H1 (cell line): ENCODE measurements at regions not wholly inside any gene's neighbourhood (a gene's known extent, or its start where the extent isn't known, plus 50 kb on each side); places are given as distances from the start of the nearest gene placed in this dataset.

Experiments
- CTCF ChIA-PET: fragments of 300-600 bp; sonication (Branson Sonifier 250); formaldehyde crosslinking; loops from one replicate; lab custom pipeline; 2021; ENCODE audit not compliant: partially characterized antibody; lab: Charles Lee
- POLR2A ChIA-PET: fragments of 300-600 bp; sonication (Branson Sonifier 250); formaldehyde crosslinking; loops from one replicate; lab custom pipeline; 2021; ENCODE audit warnings: inconsistent platforms; ENCODE audit not compliant: partially characterized antibody; lab: Charles Lee
- DNase-seq, 2 experiments: peaks; one replicate each; pipeline versions ENCODE4 v3.0.0 to v3.0.0-alpha.2; 2010 to 2022; ENCODE audit warnings: low spot score in 2 of 2, low read depth in 1 of 2, mixed read lengths in 1 of 2
- FAIRE-seq: peaks from 2 replicates; lab custom pipeline; 2011; peaks lifted over from hg19 to GRCh38; lab: Jason Lieb, UNC
- H2AFZ ChIP-seq: 2 replicates; pipeline ENCODE4 v1.8.1; 2012; ENCODE audit warnings: low read length, inconsistent platforms
- H2AK5ac ChIP-seq: 2 replicates; pipeline ENCODE4 v1.6.1; 2013; ENCODE audit warnings: low read depth, low read length
- H2BK120ac ChIP-seq: replicated peaks from 2 replicates; pipeline ENCODE3; 2013; ENCODE audit warnings: low read depth, low read length, inconsistent platforms
- H2BK12ac ChIP-seq: 2 replicates; pipeline ENCODE4 v1.6.1; 2013; ENCODE audit warnings: low read depth, low read length
- H2BK15ac ChIP-seq: 2 replicates; pipeline ENCODE4 v1.6.1; 2013; ENCODE audit warnings: low read length
- H2BK20ac ChIP-seq: 2 replicates; pipeline ENCODE4 v1.6.1; 2013; ENCODE audit warnings: low read length
- H2BK5ac ChIP-seq: 2 replicates; pipeline ENCODE4 v1.6.1; 2013; ENCODE audit warnings: low read depth, low read length
- H3K14ac ChIP-seq: 2 replicates; pipeline ENCODE4 v1.6.1; 2013; ENCODE audit warnings: inconsistent platforms; ENCODE audit not compliant: insufficient read length
- H3K18ac ChIP-seq: 2 replicates; pipeline ENCODE4 v1.6.1; 2013; ENCODE audit warnings: low read length; ENCODE audit errors: extremely low read depth
- H3K23ac ChIP-seq: 2 replicates; pipeline ENCODE4 v1.6.1; 2013; ENCODE audit warnings: inconsistent platforms; ENCODE audit not compliant: insufficient read length
- H3K23me2 ChIP-seq: 2 replicates; pipeline ENCODE4 v1.6.1; 2013; ENCODE audit warnings: low read depth, low read length
- H3K27ac ChIP-seq: 2 replicates; pipeline ENCODE4 v1.6.1; 2011; ENCODE audit warnings: low read depth, low read length, inconsistent platforms
- H3K27me3 ChIP-seq, 4 experiments: replicated peaks in 1 of 4; 1 replicate in 1 of 4; 2 replicates in 3 of 4; pipeline versions ENCODE4 v1.6.1 to v1.8.1; 2011 to 2013; ENCODE audit warnings: low read length in 3 of 4, mild to moderate bottlenecking in 3 of 4, inconsistent platforms in 2 of 4, mixed read lengths in 2 of 4, moderate library complexity in 1 of 4; ENCODE audit not compliant: control insufficient read depth in 3 of 4, insufficient read depth in 3 of 4; ENCODE audit errors: extremely low read depth in 1 of 4
- H3K36me3 ChIP-seq, 4 experiments: 2 replicates each; pipeline versions ENCODE4 v1.6.1 to v1.8.1; 2011 to 2013; ENCODE audit warnings: mild to moderate bottlenecking in 4 of 4, low read length in 3 of 4, moderate library complexity in 2 of 4, control low read depth in 1 of 4, inconsistent platforms in 1 of 4; ENCODE audit not compliant: insufficient read depth in 4 of 4, control insufficient read depth in 2 of 4
- H3K4ac ChIP-seq: replicated peaks from 2 replicates; pipeline ENCODE3; 2013; ENCODE audit warnings: low read length, low read depth, mixed read lengths, inconsistent platforms; ENCODE audit not compliant: insufficient read length
- H3K4me1 ChIP-seq, 4 experiments: replicated peaks in 1 of 4; 1 replicate in 1 of 4; 2 replicates in 3 of 4; pipeline versions ENCODE4 v1.6.1 to v1.8.1; 2011 to 2013; ENCODE audit warnings: low read length in 3 of 4, inconsistent platforms in 2 of 4, mixed read lengths in 1 of 4; ENCODE audit not compliant: insufficient read depth in 4 of 4, control insufficient read depth in 3 of 4
- H3K4me2 ChIP-seq, 2 experiments: 2 replicates each; pipeline versions ENCODE4 v1.6.1 to v1.8.1; 2011 to 2013; ENCODE audit warnings: low read depth in 2 of 2, low read length in 2 of 2, control low read depth in 1 of 2, inconsistent platforms in 1 of 2, mild to moderate bottlenecking in 1 of 2; ENCODE audit not compliant: insufficient read depth in 1 of 2
- H3K4me3 ChIP-seq, 4 experiments: fragments of 200-600, 300-600 bp in 1 of 4; sonication (generic), shearing (Covaris generic), sonication (Bioruptor Twin) in 1 of 4; 2 replicates each; pipeline versions ENCODE4 v1.5.1 to v1.8.1; 2011 to 2016; ENCODE audit warnings: low read length in 4 of 4, low read depth in 3 of 4, control low read depth in 2 of 4, inconsistent platforms in 2 of 4, mild to moderate bottlenecking in 2 of 4, mixed read lengths in 1 of 4, moderate library complexity in 1 of 4; ENCODE audit not compliant: insufficient read depth in 2 of 4; ENCODE audit errors: extremely low read depth in 1 of 4
- H3K56ac ChIP-seq: replicated peaks from 2 replicates; pipeline ENCODE3; 2013; ENCODE audit warnings: low read depth, mild to moderate bottlenecking, mixed read lengths, low read length, inconsistent platforms; ENCODE audit not compliant: insufficient read length
- H3K79me1 ChIP-seq: 2 replicates; pipeline ENCODE4 v1.6.1; 2013; ENCODE audit warnings: low read depth, low read length, control low read depth
- H3K79me2 ChIP-seq, 2 experiments: 2 replicates each; pipeline versions ENCODE4 v1.6.1 to v1.8.1; 2012 to 2013; ENCODE audit warnings: low read length in 2 of 2, mild to moderate bottlenecking in 2 of 2, inconsistent platforms in 1 of 2; ENCODE audit not compliant: insufficient read depth in 2 of 2, control insufficient read depth in 1 of 2
- H3K9ac ChIP-seq, 4 experiments: replicated peaks in 1 of 4; 1 replicate in 1 of 4; 2 replicates in 3 of 4; pipeline versions ENCODE4 v1.6.1 to v1.8.1; 2011 to 2013; ENCODE audit warnings: low read depth in 3 of 4, low read length in 3 of 4, control low read depth in 2 of 4, mild to moderate bottlenecking in 2 of 4, moderate library complexity in 2 of 4, inconsistent platforms in 1 of 4; ENCODE audit errors: extremely low read depth in 1 of 4
- H3K9me3 ChIP-seq, 2 experiments: 2 replicates each; pipeline versions ENCODE4 v1.6.1 to v1.8.1; 2012 to 2013; ENCODE audit warnings: mild to moderate bottlenecking in 2 of 2, moderate library complexity in 2 of 2, control low read depth in 1 of 2, inconsistent platforms in 1 of 2, low read depth in 1 of 2, low read length in 1 of 2, mixed read lengths in 1 of 2; ENCODE audit not compliant: insufficient read depth in 2 of 2
- H4K20me1 ChIP-seq, 2 experiments: replicated peaks in 1 of 2; 2 replicates each; pipeline versions ENCODE3 to v1.8.1; 2011 to 2013; ENCODE audit warnings: inconsistent platforms in 2 of 2, low read length in 2 of 2, mild to moderate bottlenecking in 1 of 2; ENCODE audit not compliant: insufficient read depth in 2 of 2, control insufficient read depth in 1 of 2
- H4K5ac ChIP-seq: 2 replicates; pipeline ENCODE4 v1.6.1; 2013; ENCODE audit warnings: low read length, low read depth, mixed read lengths, inconsistent platforms; ENCODE audit not compliant: insufficient read length
- H4K8ac ChIP-seq: 2 replicates; pipeline ENCODE4 v1.8.0; 2013; ENCODE audit warnings: mild to moderate bottlenecking, moderate library complexity, low read length, inconsistent platforms; ENCODE audit not compliant: insufficient read depth; ENCODE audit errors: extremely low read depth
- H4K91ac ChIP-seq: replicated peaks from 2 replicates; pipeline ENCODE3; 2013; ENCODE audit warnings: low read length, mixed read lengths, inconsistent platforms; ENCODE audit not compliant: insufficient read length
- BRCA1 ChIP-seq: IDR thresholded peaks from 2 replicates; pipeline ENCODE4 v1.6.1; 2012; ENCODE audit warnings: low read depth, low read length, improper control_type of control experiment
- CREB1 ChIP-seq: IDR thresholded peaks from 2 replicates; pipeline ENCODE4 v1.6.1; 2012; ENCODE audit warnings: inconsistent platforms
- CTCF ChIP-seq, 3 experiments: IDR thresholded peaks; 1 replicate in 2 of 3; 2 replicates in 1 of 3; pipeline versions ENCODE4 v1.5.1 to v1.6.1; 2011; ENCODE audit warnings: low read length in 3 of 3, mild to moderate bottlenecking in 3 of 3, inconsistent platforms in 2 of 3, low read depth in 1 of 3, moderate library complexity in 1 of 3; ENCODE audit not compliant: insufficient read depth in 1 of 3; ENCODE audit errors: control extremely low read depth in 1 of 3
- HDAC2 ChIP-seq, 2 experiments: fragments of 300-600 bp in 1 of 2; sonication (generic) in 1 of 2; IDR thresholded peaks; 2 replicates each; pipeline ENCODE4 v1.6.1; 2011 to 2012; ENCODE audit warnings: low read depth in 2 of 2, low read length in 2 of 2, mild to moderate bottlenecking in 2 of 2, moderate library complexity in 2 of 2, borderline replicate concordance in 1 of 2, inconsistent platforms in 1 of 2
- JUN ChIP-seq: IDR thresholded peaks from 2 replicates; pipeline ENCODE4 v1.6.1; 2011; ENCODE audit warnings: low read depth, mild to moderate bottlenecking, improper control_type of control experiment, low read length
- KDM1A ChIP-seq: fragments of 200-600, 300-600 bp; sonication (generic); IDR thresholded peaks from 2 replicates; pipeline ENCODE4 v1.7.1; 2016; ENCODE audit warnings: mild to moderate bottlenecking, low read length, borderline replicate concordance
- KDM4A ChIP-seq: IDR thresholded peaks from one replicate; pipeline ENCODE4 v1.7.1; 2012; ENCODE audit warnings: low read depth, mild to moderate bottlenecking, moderate library complexity, low read length, inconsistent platforms; ENCODE audit not compliant: severe bottlenecking
- KDM5A ChIP-seq: fragments of 200-600 bp; IDR thresholded peaks from 2 replicates; pipeline ENCODE4 v1.7.1; 2012; ENCODE audit warnings: mild to moderate bottlenecking, low read length, inconsistent platforms, mixed read lengths
- NANOG ChIP-seq: IDR thresholded peaks from 2 replicates; pipeline ENCODE4 v1.6.1; 2011; ENCODE audit warnings: low read length, low read depth, mild to moderate bottlenecking, inconsistent platforms; ENCODE audit not compliant: insufficient read depth, poor library complexity, severe bottlenecking
- POLR2AphosphoS5 ChIP-seq: IDR thresholded peaks from 2 replicates; pipeline ENCODE4 v1.6.1; 2011; ENCODE audit warnings: low read depth, low read length
- RXRA ChIP-seq: IDR thresholded peaks from 2 replicates; pipeline ENCODE4 v1.6.1; 2011; ENCODE audit warnings: low read depth, mild to moderate bottlenecking, low read length, moderate library complexity; ENCODE audit not compliant: insufficient read depth
- TAF1 ChIP-seq: IDR thresholded peaks from 2 replicates; pipeline ENCODE4 v1.6.1; 2011; ENCODE audit warnings: mild to moderate bottlenecking, low read depth, low read length
- TAF7 ChIP-seq: optimal IDR thresholded peaks from 2 replicates; pipeline ENCODE3; 2011; ENCODE audit warnings: low read depth, mild to moderate bottlenecking, inconsistent platforms, low read length, moderate library complexity, borderline replicate concordance
- WGBS, 2 experiments: shearing (Covaris generic) in 1 of 2; methylation state at CpG; one replicate each; pipeline versions ENCODE4 v1.1.6 to v1.1.7; 2013 to 2015; ENCODE audit warnings: low lambda C conversion rate in 2 of 2, mixed read lengths in 2 of 2, inconsistent platforms in 1 of 2, low coverage in 1 of 2, missing lambda C conversion rate in 1 of 2; ENCODE audit not compliant: insufficient replicate concordance in 2 of 2, insufficient coverage in 1 of 2, insufficient read length in 1 of 2; ENCODE audit errors: extremely low coverage in 1 of 2, missing lambda C conversion rate in 1 of 2; 5-methylcytosine and 5-hydroxymethylcytosine counted together

- Histone ChIP-seq H4K5ac (no peak overlapping the region), H3K4me3 (no peak overlapping the region), H3K9ac (no peak overlapping the region), H2BK20ac (no peak overlapping the region), H2BK15ac (no peak overlapping the region), H2BK120ac (no peak overlapping the region), H3K14ac (no peak overlapping the region), H4K8ac (no peak overlapping the region), H2AFZ (no peak overlapping the region), H3K27ac (no peak overlapping the region), H4K20me1 (no peaks in the 10 kb centered on the region), H2BK12ac (no peak overlapping the region), H3K79me1 (no peaks in the 10 kb centered on the region), H3K18ac (no peak overlapping the region), H2AK5ac (no peak overlapping the region), H3K4me1 (no peaks in the 10 kb centered on the region), H3K56ac (no peak overlapping the region), H3K79me2 (no peaks in the 10 kb centered on the region), H3K36me3 (no peaks in the 10 kb centered on the region), H3K9me3 (no peaks in the 10 kb centered on the region), H4K91ac (no peak overlapping the region), H3K23me2 (no peaks in the 10 kb centered on the region), H3K23ac (no peak overlapping the region), H2BK5ac (no peak overlapping the region), H3K4ac (no peak overlapping the region), H3K4me2 (no peak overlapping the region), H3K27me3 (no peaks in the 10 kb centered on the region)
- no peak for DNase-seq
- ChIA-PET POLR2A (no interaction called here), CTCF (interaction anchor here (1.2 to 2.5 kb wide), 2 partner anchors 155 to 157 kb away, joined by 3 to 8 read pairs; no protein-coding TSS in a partner anchor)
- no peak for FAIRE-seq
- 62% methylated on average over 1 of the region's 1 CpG; no CpG with 5 or more reads in 1 of the 2 experiments for WGBS, 2 experiments
- no peak for TF ChIP-seq CTCF (IDR thresholded peaks at IDR 0.05; ENCODE audit: control extremely low read depth in 1 of 3, insufficient read depth in 1 of 3, low read depth in 1 of 3, low read length in 3 of 3)
- TF ChIP-seq JUN: no peak
- no peak for TF ChIP-seq TAF1
- TF ChIP-seq CREB1: no peak
- no peak for TF ChIP-seq NANOG
- TF ChIP-seq KDM1A: no peak
- no peak for TF ChIP-seq KDM5A
- TF ChIP-seq TAF7: no peak
- TF ChIP-seq BRCA1: no peak
- TF ChIP-seq KDM4A: no peak
- TF ChIP-seq POLR2AphosphoS5: no peak
- TF ChIP-seq HDAC2 (IDR thresholded peaks at IDR 0.05; ENCODE audit: borderline replicate concordance in 1 of 2, low read depth in 2 of 2, low read length in 2 of 2): no peak
- TF ChIP-seq RXRA: no peak
Measured at GRCh38 chr4:37759833-37760232, 66.7 kb upstream of the PGM2 start.
